ENCODE measurements at regions not wholly inside any gene's neighbourhood (a gene's known extent, or its start where the extent isn't known, plus 50 kb on each side); places are given as distances from the start of the nearest gene placed in this dataset.

DNA sequence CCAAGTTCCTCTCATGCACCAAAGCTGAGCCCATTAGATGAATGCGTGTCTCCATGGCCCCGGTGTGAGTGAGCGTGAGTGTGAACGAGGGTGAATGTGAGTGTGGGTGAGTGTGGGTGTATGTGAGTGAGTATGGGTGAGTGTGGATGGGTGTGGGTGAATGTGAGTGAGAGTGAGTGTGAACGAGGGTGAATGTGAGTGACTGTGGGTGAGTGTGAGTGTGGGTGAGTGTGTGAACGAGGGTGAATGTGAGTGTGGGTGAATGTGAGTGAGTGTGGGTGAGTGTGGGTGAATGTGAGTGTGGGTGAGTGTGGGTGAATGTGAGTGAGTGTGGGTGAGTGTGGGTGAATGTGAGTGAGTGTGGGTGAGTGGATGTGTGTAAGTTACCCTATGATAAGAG lies 1521.8 kb upstream of the TENM3 start:
- TF ChIP-seq, protein P1, sequence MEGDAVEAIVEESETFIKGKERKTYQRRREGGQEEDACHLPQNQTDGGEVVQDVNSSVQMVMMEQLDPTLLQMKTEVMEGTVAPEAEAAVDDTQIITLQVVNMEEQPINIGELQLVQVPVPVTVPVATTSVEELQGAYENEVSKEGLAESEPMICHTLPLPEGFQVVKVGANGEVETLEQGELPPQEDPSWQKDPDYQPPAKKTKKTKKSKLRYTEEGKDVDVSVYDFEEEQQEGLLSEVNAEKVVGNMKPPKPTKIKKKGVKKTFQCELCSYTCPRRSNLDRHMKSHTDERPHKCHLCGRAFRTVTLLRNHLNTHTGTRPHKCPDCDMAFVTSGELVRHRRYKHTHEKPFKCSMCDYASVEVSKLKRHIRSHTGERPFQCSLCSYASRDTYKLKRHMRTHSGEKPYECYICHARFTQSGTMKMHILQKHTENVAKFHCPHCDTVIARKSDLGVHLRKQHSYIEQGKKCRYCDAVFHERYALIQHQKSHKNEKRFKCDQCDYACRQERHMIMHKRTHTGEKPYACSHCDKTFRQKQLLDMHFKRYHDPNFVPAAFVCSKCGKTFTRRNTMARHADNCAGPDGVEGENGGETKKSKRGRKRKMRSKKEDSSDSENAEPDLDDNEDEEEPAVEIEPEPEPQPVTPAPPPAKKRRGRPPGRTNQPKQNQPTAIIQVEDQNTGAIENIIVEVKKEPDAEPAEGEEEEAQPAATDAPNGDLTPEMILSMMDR (IDR thresholded peaks at IDR 0.05): no peak
- no peak for TF ChIP-seq POLR2A (IDR thresholded peaks at IDR 0.05)
